Smooth muscle cell (in vitro differentiated cells): ENCODE measurements at regions not wholly inside any gene's neighbourhood (a gene's known extent, or its start where the extent isn't known, plus 50 kb on each side); places are given as distances from the start of the nearest gene placed in this dataset.
A peak's percentile ranks its signal among the peaks of the same experiment; 100 is the strongest.

Source experiments
- DNase-seq: peaks from one replicate; lab custom pipeline; 2025; ENCODE audit not compliant: unreplicated experiment; lab: John Stamatoyannopoulos, UW
- H2AFZ ChIP-seq: fragments of 200-600 bp; sonication (generic); 2 replicates; pipeline ENCODE4 v1.6.0; 2016; ENCODE audit warnings: antibody characterized with exemption, low read depth, mild to moderate bottlenecking
- H3F3A ChIP-seq: fragments of 200-600 bp; sonication (generic); 2 replicates; pipeline ENCODE4 v1.6.0; 2017; ENCODE audit warnings: antibody characterized with exemption, low read depth
- H3K27ac ChIP-seq: fragments of 200-600 bp; sonication (generic); 2 replicates; pipeline ENCODE4 v1.5.1; 2016; ENCODE audit warnings: low read depth, mild to moderate bottlenecking
- H3K27me3 ChIP-seq: fragments of 200-600 bp; sonication (generic); 2 replicates; pipeline ENCODE4 v1.6.1; 2016; ENCODE audit warnings: low read depth, mild to moderate bottlenecking
- H3K36me3 ChIP-seq: fragments of 200-600 bp; sonication (generic); 2 replicates; pipeline ENCODE4 v1.5.1; 2016; ENCODE audit warnings: low read depth
- H3K4me1 ChIP-seq: fragments of 200-600 bp; sonication (generic); 2 replicates; pipeline ENCODE4 v1.5.1; 2016; ENCODE audit warnings: low read depth
- H3K4me2 ChIP-seq: fragments of 200-600 bp; sonication (generic); 2 replicates; pipeline ENCODE4 v1.6.0; 2016; ENCODE audit warnings: mild to moderate bottlenecking
- H3K4me3 ChIP-seq: fragments of 200-600 bp; sonication (generic); 2 replicates; pipeline ENCODE4 v1.5.1; 2016; ENCODE audit warnings: mild to moderate bottlenecking
- H3K79me2 ChIP-seq: fragments of 200-600 bp; sonication (generic); 2 replicates; pipeline ENCODE4 v1.6.0; 2016; ENCODE audit warnings: low read depth, mild to moderate bottlenecking
- H3K9ac ChIP-seq: fragments of 200-600 bp; sonication (generic); 2 replicates; pipeline ENCODE4 v1.6.0; 2016; ENCODE audit warnings: low read depth
- H3K9me3 ChIP-seq: fragments of 200-600 bp; sonication (generic); replicated peaks from 2 replicates; pipeline ENCODE4 v1.5.1; 2016; ENCODE audit warnings: low read depth
- H4K20me1 ChIP-seq: fragments of 200-600 bp; sonication (generic); 2 replicates; pipeline ENCODE4 v1.6.0; 2016; ENCODE audit warnings: low read depth
- CTCF ChIP-seq: fragments of 200-600 bp; sonication (generic); IDR thresholded peaks from 2 replicates; pipeline ENCODE4 v1.5.1; 2017; ENCODE audit warnings: borderline replicate concordance, mild to moderate bottlenecking, antibody characterized with exemption; ENCODE audit not compliant: insufficient read depth, poor library complexity, severe bottlenecking
- WGBS: methylation state at CpG from one replicate; pipeline ENCODE4 v1.1.7; 2016; ENCODE audit warnings: low lambda C conversion rate; 5-methylcytosine and 5-hydroxymethylcytosine counted together

GRCh38 chr3:117719316-117719926 lies 1009.8 kb downstream of the TUSC7 start:
- no peak overlapping the region for H2AFZ ChIP-seq
- no peaks in the 10 kb centered on the region for H3K79me2 ChIP-seq
- no peak overlapping the region for H3K9ac ChIP-seq
- 45% methylated on average over 2 of the region's 2 CpGs for WGBS
- no peaks in the 10 kb centered on the region for H3K4me1 ChIP-seq
- DNase-seq: no peak
- H3K4me3 ChIP-seq: no peak overlapping the region
- H3K27me3 ChIP-seq: no peaks in the 10 kb centered on the region
- no peaks in the 10 kb centered on the region for H3K36me3 ChIP-seq
- H3K9me3 ChIP-seq: no peaks in the 10 kb centered on the region
- no peaks in the 10 kb centered on the region for H4K20me1 ChIP-seq
- H3K27ac ChIP-seq: no peak overlapping the region
- H3F3A ChIP-seq: no peaks in the 10 kb centered on the region
- H3K4me2 ChIP-seq: no peak overlapping the region
- TF ChIP-seq CTCF: peak; percentile 72

GRCh38 chr3:117721866-117722265 lies 1012.3 kb downstream of the TUSC7 start:
- no peak overlapping the region for H3K4me3 ChIP-seq
- H3K9me3 ChIP-seq: no peaks in the 10 kb centered on the region
- H3K4me1 ChIP-seq: no peaks in the 10 kb centered on the region
- no peaks in the 10 kb centered on the region for H3K36me3 ChIP-seq
- no peak for TF ChIP-seq CTCF
- no peaks in the 10 kb centered on the region for H4K20me1 ChIP-seq
- no peaks in the 10 kb centered on the region for H3F3A ChIP-seq
- H3K9ac ChIP-seq: no peak overlapping the region
- H3K27me3 ChIP-seq: no peaks in the 10 kb centered on the region
- no peak overlapping the region for H3K4me2 ChIP-seq
- WGBS: 85% methylated on average over 2 of the region's 2 CpGs
- no peak for DNase-seq
- no peaks in the 10 kb centered on the region for H3K79me2 ChIP-seq
- H3K27ac ChIP-seq: no peak overlapping the region
- H2AFZ ChIP-seq: no peak overlapping the region

- H3K9ac ChIP-seq: no peak overlapping the region
- no peak overlapping the region for H3K4me3 ChIP-seq
- no peaks in the 10 kb centered on the region for H3K27me3 ChIP-seq
- no peak for DNase-seq
- no peaks in the 10 kb centered on the region for H3K9me3 ChIP-seq
- H3K4me2 ChIP-seq: no peak overlapping the region
- H2AFZ ChIP-seq: no peak overlapping the region
- H3K4me1 ChIP-seq: no peaks in the 10 kb centered on the region
- WGBS: 97% methylated on average over 3 of the region's 3 CpGs
- no peaks in the 10 kb centered on the region for H3K36me3 ChIP-seq
- TF ChIP-seq CTCF: no peak
- no peak overlapping the region for H3K27ac ChIP-seq
- H4K20me1 ChIP-seq: no peaks in the 10 kb centered on the region
- H3K79me2 ChIP-seq: no peaks in the 10 kb centered on the region
- H3F3A ChIP-seq: no peaks in the 10 kb centered on the region
These were observed 1013.3 kb downstream of the TUSC7 start for GRCh38 chr3:117722856-117723255.

GRCh38 chr3:117723825-117724224 lies 1014.2 kb downstream of the TUSC7 start:
- Histone ChIP-seq H4K20me1 (no peaks in the 10 kb centered on the region), H3K4me3 (no peak overlapping the region), H3K9ac (no peak overlapping the region), H3K4me1 (no peaks in the 10 kb centered on the region), H3F3A (no peaks in the 10 kb centered on the region), H3K9me3 (no peaks in the 10 kb centered on the region), H3K36me3 (no peaks in the 10 kb centered on the region), H3K27me3 (no peaks in the 10 kb centered on the region), H3K79me2 (no peaks in the 10 kb centered on the region), H3K4me2 (no peak overlapping the region), H3K27ac (no peak overlapping the region), H2AFZ (no peak overlapping the region)
- WGBS: 97% methylated on average over 3 of the region's 3 CpGs
- TF ChIP-seq CTCF: no peak
- DNase-seq: no peak
